ENCODE measurements at regions not wholly inside any gene's neighbourhood (a gene's known extent, or its start where the extent isn't known, plus 50 kb on each side); places are given as distances from the start of the nearest gene placed in this dataset.

DNA sequence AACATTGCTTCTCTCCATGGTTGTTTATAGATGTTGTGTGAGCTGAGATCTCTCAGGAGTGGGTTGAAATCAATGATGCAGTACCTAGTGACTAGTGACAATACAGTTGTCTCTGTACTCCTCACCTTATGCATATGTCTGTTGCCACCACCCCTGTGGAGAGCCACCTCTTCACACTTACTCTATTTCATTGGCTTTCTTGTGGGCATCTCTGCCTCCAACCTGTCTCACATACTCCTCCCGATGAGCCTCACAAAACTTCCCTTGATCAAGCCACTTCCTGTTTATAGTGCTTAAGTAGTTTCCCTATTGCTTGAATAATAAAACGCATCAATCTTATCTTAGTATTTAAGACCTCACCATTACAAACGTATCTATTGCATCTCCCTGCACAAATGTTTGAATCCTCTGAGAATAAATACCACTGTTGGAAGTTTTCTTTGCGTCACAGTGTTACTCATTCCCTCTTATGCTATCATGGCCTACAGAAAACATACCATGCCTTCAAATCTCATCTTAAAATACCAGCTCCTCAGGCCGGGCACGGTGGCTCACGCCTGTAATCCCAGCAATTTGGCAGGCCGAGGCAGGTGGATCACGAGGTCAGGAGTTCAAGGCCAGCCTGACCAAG, 54.7 kb upstream of the GREM2 start:
- BruUV-seq (replicated peaks) = no TSS peak
- Histone ChIP-seq H3K4me3 (ENCODE audit: low read depth, low read length) (no peak overlapping the region), H3K4me1 (no peaks in the 10 kb centered on the region), H3K36me3 (ENCODE audit: control insufficient read depth, insufficient read depth, low read length) (no peaks in the 10 kb centered on the region), H3K27me3 (replicated peaks; ENCODE audit: control insufficient read depth, insufficient read depth, low read length) (no peaks in the 10 kb centered on the region), H3K9me3 (no peaks in the 10 kb centered on the region)
- TF ChIP-seq CTCF (IDR thresholded peaks at IDR 0.05; ENCODE audit: insufficient read depth in 1 of 2, low read depth in 1 of 2, low read length in 1 of 2, severe bottlenecking in 1 of 2, unreplicated experiment in 1 of 2) = no peak
- ChIA-PET POLR2A (no interaction called here), CTCF (no interaction called here)
- DNase-seq = no peak
- Mint-ChIP-seq H3K27ac (ENCODE audit: unreplicated experiment) (no peak overlapping the region), H3K4me3 (ENCODE audit: unreplicated experiment) (no peak overlapping the region), H3K27me3 (ENCODE audit: insufficient read depth, unreplicated experiment) (no peaks in the 10 kb centered on the region), H3K4me1 (ENCODE audit: low read depth, unreplicated experiment) (no peaks in the 10 kb centered on the region), H3K36me3 (ENCODE audit: insufficient read depth, unreplicated experiment) (no peaks in the 10 kb centered on the region), H3K9me3 (ENCODE audit: unreplicated experiment) (no peaks in the 10 kb centered on the region)
- intact Hi-C loops (cut with micrococcal nuclease; ENCODE audit: unreplicated experiment) = no loop called here

- H3K36me3 Mint-ChIP-seq (ENCODE audit: insufficient read depth, unreplicated experiment) = no peaks in the 10 kb centered on the region
- no peak overlapping the region for H3K4me3 ChIP-seq (ENCODE audit: low read depth, low read length)
- H3K27ac Mint-ChIP-seq (ENCODE audit: unreplicated experiment) = no peak overlapping the region
- ChIA-PET POLR2A (no interaction called here), CTCF (no interaction called here)
- intact Hi-C loops (cut with micrococcal nuclease; ENCODE audit: unreplicated experiment) = no loop called here
- no peaks in the 10 kb centered on the region for H3K9me3 ChIP-seq
- TF ChIP-seq CTCF (IDR thresholded peaks at IDR 0.05; ENCODE audit: insufficient read depth in 1 of 2, low read depth in 1 of 2, low read length in 1 of 2, severe bottlenecking in 1 of 2, unreplicated experiment in 1 of 2) = no peak
- no peaks in the 10 kb centered on the region for H3K4me1 ChIP-seq
- no peaks in the 10 kb centered on the region for H3K4me1 Mint-ChIP-seq (ENCODE audit: low read depth, unreplicated experiment)
- H3K27me3 Mint-ChIP-seq (ENCODE audit: insufficient read depth, unreplicated experiment) = no peaks in the 10 kb centered on the region
- no peaks in the 10 kb centered on the region for H3K36me3 ChIP-seq (ENCODE audit: control insufficient read depth, insufficient read depth, low read length)
- DNase-seq = no peak
- no peaks in the 10 kb centered on the region for H3K27me3 ChIP-seq (replicated peaks; ENCODE audit: control insufficient read depth, insufficient read depth, low read length)
- no TSS peak for BruUV-seq (replicated peaks)
- no peaks in the 10 kb centered on the region for H3K9me3 Mint-ChIP-seq (ENCODE audit: unreplicated experiment)
- H3K4me3 Mint-ChIP-seq (ENCODE audit: unreplicated experiment) = no peak overlapping the region
Measured at GRCh38 chr1:240663169-240663879, 51.4 kb upstream of the GREM2 start.

Measured in Caco-2 (cell line).